SK-N-SH treated with all-trans-retinoic acid at 6 μM for 48 hours (cell line): ENCODE measurements at regions not wholly inside any gene's neighbourhood (a gene's known extent, or its start where the extent isn't known, plus 50 kb on each side); places are given as distances from the start of the nearest gene placed in this dataset.

Source experiments
- ATAC-seq: fragments of 200-7000 bp; cut with Tn5 transposase; 3 replicates; pipeline ENCODE4 v1.9.1; 2020; ENCODE audit warnings: mild to moderate bottlenecking, moderate library complexity
- ARNTL ChIP-seq: fragments of 450-650 bp; formaldehyde crosslinking; IDR thresholded peaks from 2 replicates; pipeline ENCODE4 v1.5.0; 2020; ENCODE audit warnings: low read depth, mild to moderate bottlenecking, moderate library complexity, borderline replicate concordance
- BACH2 ChIP-seq: fragments of 250-450 bp; sonication (Bioruptor Pico); IDR thresholded peaks from 2 replicates; pipeline ENCODE4 v1.9.0; 2021; ENCODE audit warnings: mild to moderate bottlenecking, borderline replicate concordance
- CSDC2 ChIP-seq: fragments of 250-450 bp; sonication (Bioruptor Pico); IDR thresholded peaks from 2 replicates; pipeline ENCODE4 v1.5.0; 2020; ENCODE audit warnings: mild to moderate bottlenecking, moderate library complexity
- ESRRG ChIP-seq: fragments of 250-450 bp; sonication (Bioruptor Pico); IDR thresholded peaks from 2 replicates; pipeline ENCODE4 v1.6.1; 2021; ENCODE audit warnings: mild to moderate bottlenecking
- GLIS3 ChIP-seq: fragments of 250-450 bp; sonication (Bioruptor Pico); IDR thresholded peaks from 2 replicates; pipeline ENCODE4 v1.5.0; 2020; ENCODE audit warnings: mild to moderate bottlenecking, moderate library complexity
- OSR1 ChIP-seq: fragments of 250-450 bp; sonication (Bioruptor Pico); IDR thresholded peaks from 2 replicates; pipeline ENCODE4 v1.8.0; 2022; ENCODE audit warnings: moderate library complexity, mild to moderate bottlenecking, inconsistent platforms
- PPARA ChIP-seq: fragments of 250-450 bp; sonication (Bioruptor Pico); IDR thresholded peaks from 2 replicates; pipeline ENCODE4 v1.5.0; 2020; ENCODE audit warnings: mild to moderate bottlenecking, borderline replicate concordance
- RARB ChIP-seq: fragments of 250-450 bp; sonication (Bioruptor Pico); IDR thresholded peaks from 2 replicates; pipeline ENCODE4 v1.8.0; 2021; ENCODE audit warnings: mild to moderate bottlenecking, moderate library complexity
- SNAI2 ChIP-seq: fragments of 250-450 bp; sonication (Bioruptor Pico); IDR thresholded peaks from 2 replicates; pipeline ENCODE4 v1.5.0; 2020; ENCODE audit warnings: mild to moderate bottlenecking, moderate library complexity
- TCF4 ChIP-seq: fragments of 250-450 bp; sonication (Bioruptor Pico); IDR thresholded peaks from 2 replicates; pipeline ENCODE4 v1.8.0; 2021; ENCODE audit warnings: mild to moderate bottlenecking, moderate library complexity, borderline replicate concordance
- TOX ChIP-seq: fragments of 250-450 bp; sonication (Bioruptor Pico); IDR thresholded peaks from 2 replicates; pipeline ENCODE4 v1.8.0; 2021; ENCODE audit warnings: mild to moderate bottlenecking, moderate library complexity, borderline replicate concordance
- ZC3H10 ChIP-seq: fragments of 250-450 bp; sonication (Bioruptor Pico); IDR thresholded peaks from 2 replicates; pipeline ENCODE4 v1.5.1; 2021; ENCODE audit warnings: mild to moderate bottlenecking, moderate library complexity
- ZFP30 ChIP-seq: fragments of 450-650 bp; formaldehyde crosslinking; IDR thresholded peaks from 2 replicates; pipeline ENCODE4 v1.5.0; 2022; ENCODE audit warnings: mild to moderate bottlenecking, moderate library complexity
- ZNF565 ChIP-seq: fragments of 450-650 bp; formaldehyde crosslinking; conservative IDR thresholded peaks from 2 replicates; pipeline ENCODE4 v1.5.0; 2020; ENCODE audit warnings: low read depth, mild to moderate bottlenecking, moderate library complexity
- ZNF70 ChIP-seq: fragments of 450-650 bp; formaldehyde crosslinking; IDR thresholded peaks from 2 replicates; pipeline ENCODE4 v1.5.0; 2020; ENCODE audit warnings: mild to moderate bottlenecking, moderate library complexity
- ZNF8 ChIP-seq: fragments of 450-650 bp; formaldehyde crosslinking; IDR thresholded peaks from 2 replicates; pipeline ENCODE4 v1.5.0; 2020; ENCODE audit warnings: mild to moderate bottlenecking, moderate library complexity
- TF ChIP-seq, protein P1 (sequence below): fragments of 250-450 bp; sonication (Bioruptor Pico); IDR thresholded peaks from 2 replicates; pipeline ENCODE4 v1.8.0; 2021; ENCODE audit warnings: low read depth, mild to moderate bottlenecking, moderate library complexity, borderline replicate concordance
- TF ChIP-seq, protein P2 (sequence below): fragments of 250-450 bp; sonication (Bioruptor Pico); IDR thresholded peaks from 2 replicates; pipeline ENCODE4 v1.8.0; 2020; ENCODE audit warnings: mild to moderate bottlenecking, moderate library complexity, borderline replicate concordance
- TF ChIP-seq, protein P3 (sequence below): fragments of 250-450 bp; sonication (Bioruptor Pico); IDR thresholded peaks from 2 replicates; pipeline ENCODE4 v1.5.1; 2020; ENCODE audit warnings: low read depth, mild to moderate bottlenecking, moderate library complexity
- TF ChIP-seq, protein P4 (sequence below): fragments of 250-450 bp; sonication (Bioruptor Pico); IDR thresholded peaks from 2 replicates; pipeline ENCODE4 v1.5.0; 2020; ENCODE audit warnings: mild to moderate bottlenecking, moderate library complexity

DNA sequence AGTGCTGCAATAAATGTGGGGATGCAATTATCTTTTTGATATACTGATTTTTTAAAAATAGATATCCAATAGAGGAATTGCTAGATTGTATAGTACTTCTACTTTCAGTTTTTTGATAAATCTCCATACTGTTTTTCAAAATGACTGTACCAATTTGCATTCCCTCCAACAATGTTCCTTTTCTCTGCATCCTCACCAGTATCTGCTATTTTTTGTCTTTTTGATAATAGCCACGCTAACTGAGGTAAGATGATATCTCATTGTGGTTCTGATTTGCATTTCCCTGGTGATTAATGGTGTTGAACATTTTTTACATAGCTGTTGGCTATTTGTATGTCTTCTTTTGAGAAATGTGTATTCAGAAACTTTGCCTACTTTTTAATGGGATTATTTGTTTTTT is 217.7 kb upstream of the MTPN start:
- no peak for ATAC-seq

DNA sequence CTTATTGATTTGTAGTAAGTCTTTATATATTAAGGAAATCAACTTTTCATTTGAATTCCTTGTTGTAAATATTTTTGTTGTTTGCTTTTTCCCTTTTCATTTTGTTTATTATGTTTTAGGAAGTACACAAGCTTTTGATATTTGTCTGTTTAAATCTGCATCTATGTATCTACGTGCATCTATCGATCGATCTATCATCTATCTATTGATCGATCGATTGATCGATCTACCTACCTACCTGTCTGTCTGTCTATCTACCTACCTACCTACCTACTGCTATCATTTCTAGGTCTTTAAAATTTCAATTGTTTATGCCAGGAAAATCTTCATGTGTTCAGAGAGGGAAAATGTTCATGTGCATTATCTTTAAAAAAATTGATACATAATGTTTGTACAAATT is 216.8 kb upstream of the MTPN start:
- TF ChIP-seq PPARA (CRISPR knock-in tag) (no peak), ZC3H10 (CRISPR knock-in tag) (no peak), GLIS3 (CRISPR knock-in tag) (no peak), ZNF565 (CRISPR knock-in tag) (no peak), ZFP30 (CRISPR knock-in tag) (no peak), TOX (CRISPR knock-in tag) (no peak)
- TF ChIP-seq, protein P1, sequence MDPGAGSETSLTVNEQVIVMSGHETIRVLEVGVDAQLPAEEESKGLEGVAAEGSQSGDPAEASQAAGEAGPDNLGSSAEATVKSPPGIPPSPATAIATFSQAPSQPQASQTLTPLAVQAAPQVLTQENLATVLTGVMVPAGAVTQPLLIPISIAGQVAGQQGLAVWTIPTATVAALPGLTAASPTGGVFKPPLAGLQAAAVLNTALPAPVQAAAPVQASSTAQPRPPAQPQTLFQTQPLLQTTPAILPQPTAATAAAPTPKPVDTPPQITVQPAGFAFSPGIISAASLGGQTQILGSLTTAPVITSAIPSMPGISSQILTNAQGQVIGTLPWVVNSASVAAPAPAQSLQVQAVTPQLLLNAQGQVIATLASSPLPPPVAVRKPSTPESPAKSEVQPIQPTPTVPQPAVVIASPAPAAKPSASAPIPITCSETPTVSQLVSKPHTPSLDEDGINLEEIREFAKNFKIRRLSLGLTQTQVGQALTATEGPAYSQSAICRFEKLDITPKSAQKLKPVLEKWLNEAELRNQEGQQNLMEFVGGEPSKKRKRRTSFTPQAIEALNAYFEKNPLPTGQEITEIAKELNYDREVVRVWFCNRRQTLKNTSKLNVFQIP (CRISPR knock-in tag): no peak
- TF ChIP-seq, protein P2, sequence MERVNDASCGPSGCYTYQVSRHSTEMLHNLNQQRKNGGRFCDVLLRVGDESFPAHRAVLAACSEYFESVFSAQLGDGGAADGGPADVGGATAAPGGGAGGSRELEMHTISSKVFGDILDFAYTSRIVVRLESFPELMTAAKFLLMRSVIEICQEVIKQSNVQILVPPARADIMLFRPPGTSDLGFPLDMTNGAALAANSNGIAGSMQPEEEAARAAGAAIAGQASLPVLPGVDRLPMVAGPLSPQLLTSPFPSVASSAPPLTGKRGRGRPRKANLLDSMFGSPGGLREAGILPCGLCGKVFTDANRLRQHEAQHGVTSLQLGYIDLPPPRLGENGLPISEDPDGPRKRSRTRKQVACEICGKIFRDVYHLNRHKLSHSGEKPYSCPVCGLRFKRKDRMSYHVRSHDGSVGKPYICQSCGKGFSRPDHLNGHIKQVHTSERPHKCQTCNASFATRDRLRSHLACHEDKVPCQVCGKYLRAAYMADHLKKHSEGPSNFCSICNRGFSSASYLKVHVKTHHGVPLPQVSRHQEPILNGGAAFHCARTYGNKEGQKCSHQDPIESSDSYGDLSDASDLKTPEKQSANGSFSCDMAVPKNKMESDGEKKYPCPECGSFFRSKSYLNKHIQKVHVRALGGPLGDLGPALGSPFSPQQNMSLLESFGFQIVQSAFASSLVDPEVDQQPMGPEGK (CRISPR knock-in tag): no peak
- no peak for ATAC-seq

More for the DNA sequence above, 217.7 kb upstream of the MTPN start:
- TF ChIP-seq CSDC2 (CRISPR knock-in tag) (no peak), ESRRG (CRISPR knock-in tag) (no peak), ZNF8 (CRISPR knock-in tag) (no peak), BACH2 (CRISPR knock-in tag) (no peak), GLIS3 (CRISPR knock-in tag) (no peak), TCF4 (no peak), ZNF565 (CRISPR knock-in tag) (no peak), SNAI2 (CRISPR knock-in tag) (no peak), RARB (CRISPR knock-in tag) (no peak), ZC3H10 (CRISPR knock-in tag) (no peak)
- TF ChIP-seq, protein P3, sequence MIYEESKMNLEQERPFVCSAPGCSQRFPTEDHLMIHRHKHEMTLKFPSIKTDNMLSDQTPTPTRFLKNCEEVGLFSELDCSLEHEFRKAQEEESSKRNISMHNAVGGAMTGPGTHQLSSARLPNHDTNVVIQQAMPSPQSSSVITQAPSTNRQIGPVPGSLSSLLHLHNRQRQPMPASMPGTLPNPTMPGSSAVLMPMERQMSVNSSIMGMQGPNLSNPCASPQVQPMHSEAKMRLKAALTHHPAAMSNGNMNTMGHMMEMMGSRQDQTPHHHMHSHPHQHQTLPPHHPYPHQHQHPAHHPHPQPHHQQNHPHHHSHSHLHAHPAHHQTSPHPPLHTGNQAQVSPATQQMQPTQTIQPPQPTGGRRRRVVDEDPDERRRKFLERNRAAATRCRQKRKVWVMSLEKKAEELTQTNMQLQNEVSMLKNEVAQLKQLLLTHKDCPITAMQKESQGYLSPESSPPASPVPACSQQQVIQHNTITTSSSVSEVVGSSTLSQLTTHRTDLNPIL (CRISPR knock-in tag): no peak

DNA sequence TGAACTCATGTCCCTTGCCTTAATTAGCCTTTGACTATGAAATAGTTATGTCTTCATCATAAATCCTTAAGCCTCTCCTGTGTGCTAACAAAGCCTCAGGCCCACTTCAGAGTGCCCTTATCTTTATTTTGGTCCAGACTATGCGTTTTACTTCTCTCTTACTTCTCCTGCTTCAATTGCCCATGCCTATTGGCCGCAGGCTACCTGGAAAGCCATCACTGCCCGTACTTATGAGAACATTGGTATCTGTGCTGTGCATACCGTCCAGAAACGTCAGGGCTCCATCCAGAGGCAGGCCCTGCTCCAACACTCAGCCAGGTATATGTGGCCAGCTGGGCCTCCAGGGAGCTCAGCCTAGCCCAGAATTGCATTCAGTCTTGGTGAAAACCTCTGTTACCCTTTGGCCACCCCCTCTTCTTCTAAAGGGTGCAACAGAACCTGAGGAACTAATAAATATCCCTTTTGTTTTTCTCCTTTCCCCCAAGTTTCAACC is 212.4 kb upstream of the MTPN start:
- TF ChIP-seq ZNF565 (CRISPR knock-in tag) (no peak), GLIS3 (CRISPR knock-in tag) (no peak), OSR1 (CRISPR knock-in tag) (no peak), TCF4 (no peak), RARB (CRISPR knock-in tag) (no peak), CSDC2 (CRISPR knock-in tag) (no peak), ZC3H10 (CRISPR knock-in tag) (no peak), ARNTL (CRISPR knock-in tag) (no peak), ZNF70 (CRISPR knock-in tag) (no peak)
- TF ChIP-seq, protein P1 (CRISPR knock-in tag): no peak
- TF ChIP-seq, protein P4, sequence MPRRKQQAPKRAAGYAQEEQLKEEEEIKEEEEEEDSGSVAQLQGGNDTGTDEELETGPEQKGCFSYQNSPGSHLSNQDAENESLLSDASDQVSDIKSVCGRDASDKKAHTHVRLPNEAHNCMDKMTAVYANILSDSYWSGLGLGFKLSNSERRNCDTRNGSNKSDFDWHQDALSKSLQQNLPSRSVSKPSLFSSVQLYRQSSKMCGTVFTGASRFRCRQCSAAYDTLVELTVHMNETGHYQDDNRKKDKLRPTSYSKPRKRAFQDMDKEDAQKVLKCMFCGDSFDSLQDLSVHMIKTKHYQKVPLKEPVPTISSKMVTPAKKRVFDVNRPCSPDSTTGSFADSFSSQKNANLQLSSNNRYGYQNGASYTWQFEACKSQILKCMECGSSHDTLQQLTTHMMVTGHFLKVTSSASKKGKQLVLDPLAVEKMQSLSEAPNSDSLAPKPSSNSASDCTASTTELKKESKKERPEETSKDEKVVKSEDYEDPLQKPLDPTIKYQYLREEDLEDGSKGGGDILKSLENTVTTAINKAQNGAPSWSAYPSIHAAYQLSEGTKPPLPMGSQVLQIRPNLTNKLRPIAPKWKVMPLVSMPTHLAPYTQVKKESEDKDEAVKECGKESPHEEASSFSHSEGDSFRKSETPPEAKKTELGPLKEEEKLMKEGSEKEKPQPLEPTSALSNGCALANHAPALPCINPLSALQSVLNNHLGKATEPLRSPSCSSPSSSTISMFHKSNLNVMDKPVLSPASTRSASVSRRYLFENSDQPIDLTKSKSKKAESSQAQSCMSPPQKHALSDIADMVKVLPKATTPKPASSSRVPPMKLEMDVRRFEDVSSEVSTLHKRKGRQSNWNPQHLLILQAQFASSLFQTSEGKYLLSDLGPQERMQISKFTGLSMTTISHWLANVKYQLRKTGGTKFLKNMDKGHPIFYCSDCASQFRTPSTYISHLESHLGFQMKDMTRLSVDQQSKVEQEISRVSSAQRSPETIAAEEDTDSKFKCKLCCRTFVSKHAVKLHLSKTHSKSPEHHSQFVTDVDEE (CRISPR knock-in tag): no peak
- ATAC-seq: no peak
